Kidney tubule cell (primary cell): ENCODE measurements at regions not wholly inside any gene's neighbourhood (a gene's known extent, or its start where the extent isn't known, plus 50 kb on each side); places are given as distances from the start of the nearest gene placed in this dataset.

Experiments
- DNase-seq: peaks from one replicate; pipeline ENCODE4 v3.0.0-alpha.2; 2018; ENCODE audit warnings: low spot score

- no peak for DNase-seq
Observed at GRCh38 chr1:192522673-192523072, 52.9 kb upstream of the RGS1 start.

GRCh38 chr1:192524223-192524622, 51.4 kb upstream of the RGS1 start:
- DNase-seq: no peak
